HepG2 (cell line): ENCODE measurements at regions not wholly inside any gene's neighbourhood (a gene's known extent, or its start where the extent isn't known, plus 50 kb on each side); places are given as distances from the start of the nearest gene placed in this dataset.

Experiments
- ADNP ChIP-seq: sonication (generic); formaldehyde crosslinking; IDR thresholded peaks from 2 replicates; pipeline ENCODE4 v1.4.0; 2020; ENCODE audit warnings: missing genetic modification reagents
- GATA4 ChIP-seq: sonication (generic); IDR thresholded peaks from 2 replicates; pipeline ENCODE4 v1.6.1; 2016; ENCODE audit warnings: antibody characterized with exemption, low read depth, borderline replicate concordance
- GZF1 ChIP-seq: sonication (generic); formaldehyde crosslinking; IDR thresholded peaks from 2 replicates; pipeline ENCODE4 v1.5.1; 2020; ENCODE audit warnings: mild to moderate bottlenecking, missing genetic modification reagents
- MEF2D ChIP-seq: sonication (generic); formaldehyde crosslinking; IDR thresholded peaks from 2 replicates; pipeline ENCODE4 v1.5.1; 2020; ENCODE audit warnings: mild to moderate bottlenecking, missing genetic modification reagents
- NAIF1 ChIP-seq: sonication (generic); formaldehyde crosslinking; IDR thresholded peaks from 2 replicates; pipeline ENCODE4 v1.5.0; 2020; ENCODE audit warnings: mild to moderate bottlenecking, missing genetic modification reagents, borderline replicate concordance
- NBN ChIP-seq: fragments of 450-650 bp; conservative IDR thresholded peaks from 2 replicates; pipeline ENCODE4 v1.6.1; 2017
- NFRKB ChIP-seq: fragments of 450-650 bp; IDR thresholded peaks from 2 replicates; pipeline ENCODE4 v1.6.1; 2017
- RCOR2 ChIP-seq: IDR thresholded peaks from 2 replicates; pipeline ENCODE4 v1.6.1; 2016; ENCODE audit warnings: missing biosample characterization, missing genetic modification reagents
- SETDB1 ChIP-seq: sonication (generic); formaldehyde crosslinking; IDR thresholded peaks from 2 replicates; pipeline ENCODE4 v1.5.1; 2020; ENCODE audit warnings: missing genetic modification reagents, mild to moderate bottlenecking, borderline replicate concordance
- ZBTB39 ChIP-seq: sonication (generic); formaldehyde crosslinking; IDR thresholded peaks from 2 replicates; pipeline ENCODE4 v1.5.0; 2020; ENCODE audit warnings: missing genetic modification reagents
- ZMYM3 ChIP-seq: sonication (generic); formaldehyde crosslinking; IDR thresholded peaks from 2 replicates; pipeline ENCODE4 v1.5.1; 2020; ENCODE audit warnings: mild to moderate bottlenecking, missing genetic modification reagents
- ZNF160 ChIP-seq: sonication (generic); formaldehyde crosslinking; IDR thresholded peaks from 2 replicates; pipeline ENCODE4 v1.8.0; 2022; ENCODE audit warnings: mild to moderate bottlenecking, inconsistent platforms, missing genetic modification reagents
- ZNF20 ChIP-seq: sonication (generic); formaldehyde crosslinking; IDR thresholded peaks from 2 replicates; pipeline ENCODE4 v1.4.0; 2020; ENCODE audit warnings: mild to moderate bottlenecking, moderate library complexity, missing genetic modification reagents
- ZNF317 ChIP-seq: sonication (generic); formaldehyde crosslinking; IDR thresholded peaks from 2 replicates; pipeline ENCODE4 v1.5.0; 2020; ENCODE audit warnings: mild to moderate bottlenecking, missing genetic modification reagents
- ZNF44 ChIP-seq: sonication (generic); formaldehyde crosslinking; IDR thresholded peaks from 2 replicates; pipeline ENCODE4 v1.5.1; 2020; ENCODE audit warnings: mild to moderate bottlenecking, missing genetic modification reagents
- ZNF629 ChIP-seq: sonication (generic); formaldehyde crosslinking; conservative IDR thresholded peaks from 2 replicates; pipeline ENCODE4 v1.5.0; 2020; ENCODE audit warnings: missing genetic modification reagents
- TF ChIP-seq, protein P1 (sequence below): IDR thresholded peaks from 2 replicates; pipeline ENCODE4 v1.4.0; 2020; ENCODE audit warnings: mild to moderate bottlenecking, missing genetic modification reagents
- TF ChIP-seq, protein P2 (sequence below): sonication (generic); formaldehyde crosslinking; IDR thresholded peaks from 2 replicates; pipeline ENCODE4 v1.5.0; 2020; ENCODE audit warnings: mild to moderate bottlenecking, low read depth, missing genetic modification reagents, borderline replicate concordance
- TF ChIP-seq, protein P3 (sequence below): sonication (generic); formaldehyde crosslinking; IDR thresholded peaks from 2 replicates; pipeline ENCODE4 v1.4.0; 2020; ENCODE audit warnings: missing genetic modification reagents
- TF ChIP-seq, protein P4 (sequence below): IDR thresholded peaks from 2 replicates; pipeline ENCODE4 v1.6.1; 2012; ENCODE audit warnings: inconsistent platforms
- TF ChIP-seq, protein P5 (sequence below): sonication (generic); formaldehyde crosslinking; IDR thresholded peaks from 2 replicates; pipeline ENCODE4 v1.5.0; 2020; ENCODE audit warnings: missing genetic modification reagents
- TF ChIP-seq, protein P6 (sequence below): sonication (generic); formaldehyde crosslinking; IDR thresholded peaks from 2 replicates; pipeline ENCODE4 v1.9.0; 2021; ENCODE audit warnings: missing genetic modification reagents, mild to moderate bottlenecking, borderline replicate concordance

GRCh38 chr12:93101367-93101766 is 172.3 kb upstream of the EEA1 start (continued):
- TF ChIP-seq, protein P1, sequence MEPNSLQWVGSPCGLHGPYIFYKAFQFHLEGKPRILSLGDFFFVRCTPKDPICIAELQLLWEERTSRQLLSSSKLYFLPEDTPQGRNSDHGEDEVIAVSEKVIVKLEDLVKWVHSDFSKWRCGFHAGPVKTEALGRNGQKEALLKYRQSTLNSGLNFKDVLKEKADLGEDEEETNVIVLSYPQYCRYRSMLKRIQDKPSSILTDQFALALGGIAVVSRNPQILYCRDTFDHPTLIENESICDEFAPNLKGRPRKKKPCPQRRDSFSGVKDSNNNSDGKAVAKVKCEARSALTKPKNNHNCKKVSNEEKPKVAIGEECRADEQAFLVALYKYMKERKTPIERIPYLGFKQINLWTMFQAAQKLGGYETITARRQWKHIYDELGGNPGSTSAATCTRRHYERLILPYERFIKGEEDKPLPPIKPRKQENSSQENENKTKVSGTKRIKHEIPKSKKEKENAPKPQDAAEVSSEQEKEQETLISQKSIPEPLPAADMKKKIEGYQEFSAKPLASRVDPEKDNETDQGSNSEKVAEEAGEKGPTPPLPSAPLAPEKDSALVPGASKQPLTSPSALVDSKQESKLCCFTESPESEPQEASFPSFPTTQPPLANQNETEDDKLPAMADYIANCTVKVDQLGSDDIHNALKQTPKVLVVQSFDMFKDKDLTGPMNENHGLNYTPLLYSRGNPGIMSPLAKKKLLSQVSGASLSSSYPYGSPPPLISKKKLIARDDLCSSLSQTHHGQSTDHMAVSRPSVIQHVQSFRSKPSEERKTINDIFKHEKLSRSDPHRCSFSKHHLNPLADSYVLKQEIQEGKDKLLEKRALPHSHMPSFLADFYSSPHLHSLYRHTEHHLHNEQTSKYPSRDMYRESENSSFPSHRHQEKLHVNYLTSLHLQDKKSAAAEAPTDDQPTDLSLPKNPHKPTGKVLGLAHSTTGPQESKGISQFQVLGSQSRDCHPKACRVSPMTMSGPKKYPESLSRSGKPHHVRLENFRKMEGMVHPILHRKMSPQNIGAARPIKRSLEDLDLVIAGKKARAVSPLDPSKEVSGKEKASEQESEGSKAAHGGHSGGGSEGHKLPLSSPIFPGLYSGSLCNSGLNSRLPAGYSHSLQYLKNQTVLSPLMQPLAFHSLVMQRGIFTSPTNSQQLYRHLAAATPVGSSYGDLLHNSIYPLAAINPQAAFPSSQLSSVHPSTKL (CRISPR knock-in tag), result no peak
- TF ChIP-seq ZNF20 (CRISPR knock-in tag) (no peak), ZNF160 (CRISPR knock-in tag) (no peak), GZF1 (CRISPR knock-in tag) (no peak), ZNF317 (CRISPR knock-in tag) (no peak), ADNP (0 out of 2 replicates have a peak, but pooled peaks have one; percentile 51), ZNF629 (CRISPR knock-in tag) (peak; percentile 96), SETDB1 (CRISPR knock-in tag) (no peak), ZNF44 (no peak), ZMYM3 (CRISPR knock-in tag) (peak; percentile 73), NFRKB (no peak), GATA4 (no peak), RCOR2 (CRISPR knock-in tag) (0 out of 2 replicates have a peak, but pooled peaks have one; percentile 43), NBN (no peak), ZBTB39 (CRISPR knock-in tag) (no peak), NAIF1 (CRISPR knock-in tag) (no peak), MEF2D (CRISPR knock-in tag) (no peak)
- TF ChIP-seq, protein P2, sequence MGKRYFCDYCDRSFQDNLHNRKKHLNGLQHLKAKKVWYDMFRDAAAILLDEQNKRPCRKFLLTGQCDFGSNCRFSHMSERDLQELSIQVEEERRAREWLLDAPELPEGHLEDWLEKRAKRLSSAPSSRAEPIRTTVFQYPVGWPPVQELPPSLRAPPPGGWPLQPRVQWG (CRISPR knock-in tag), result no peak
- TF ChIP-seq, protein P3, sequence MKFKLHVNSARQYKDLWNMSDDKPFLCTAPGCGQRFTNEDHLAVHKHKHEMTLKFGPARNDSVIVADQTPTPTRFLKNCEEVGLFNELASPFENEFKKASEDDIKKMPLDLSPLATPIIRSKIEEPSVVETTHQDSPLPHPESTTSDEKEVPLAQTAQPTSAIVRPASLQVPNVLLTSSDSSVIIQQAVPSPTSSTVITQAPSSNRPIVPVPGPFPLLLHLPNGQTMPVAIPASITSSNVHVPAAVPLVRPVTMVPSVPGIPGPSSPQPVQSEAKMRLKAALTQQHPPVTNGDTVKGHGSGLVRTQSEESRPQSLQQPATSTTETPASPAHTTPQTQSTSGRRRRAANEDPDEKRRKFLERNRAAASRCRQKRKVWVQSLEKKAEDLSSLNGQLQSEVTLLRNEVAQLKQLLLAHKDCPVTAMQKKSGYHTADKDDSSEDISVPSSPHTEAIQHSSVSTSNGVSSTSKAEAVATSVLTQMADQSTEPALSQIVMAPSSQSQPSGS (CRISPR knock-in tag), result no peak
- TF ChIP-seq, protein P4, sequence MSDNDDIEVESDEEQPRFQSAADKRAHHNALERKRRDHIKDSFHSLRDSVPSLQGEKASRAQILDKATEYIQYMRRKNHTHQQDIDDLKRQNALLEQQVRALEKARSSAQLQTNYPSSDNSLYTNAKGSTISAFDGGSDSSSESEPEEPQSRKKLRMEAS, result no peak
- TF ChIP-seq, protein P5, sequence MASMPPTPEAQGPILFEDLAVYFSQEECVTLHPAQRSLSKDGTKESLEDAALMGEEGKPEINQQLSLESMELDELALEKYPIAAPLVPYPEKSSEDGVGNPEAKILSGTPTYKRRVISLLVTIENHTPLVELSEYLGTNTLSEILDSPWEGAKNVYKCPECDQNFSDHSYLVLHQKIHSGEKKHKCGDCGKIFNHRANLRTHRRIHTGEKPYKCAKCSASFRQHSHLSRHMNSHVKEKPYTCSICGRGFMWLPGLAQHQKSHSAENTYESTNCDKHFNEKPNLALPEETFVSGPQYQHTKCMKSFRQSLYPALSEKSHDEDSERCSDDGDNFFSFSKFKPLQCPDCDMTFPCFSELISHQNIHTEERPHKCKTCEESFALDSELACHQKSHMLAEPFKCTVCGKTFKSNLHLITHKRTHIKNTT (CRISPR knock-in tag), result no peak
- TF ChIP-seq, protein P6, sequence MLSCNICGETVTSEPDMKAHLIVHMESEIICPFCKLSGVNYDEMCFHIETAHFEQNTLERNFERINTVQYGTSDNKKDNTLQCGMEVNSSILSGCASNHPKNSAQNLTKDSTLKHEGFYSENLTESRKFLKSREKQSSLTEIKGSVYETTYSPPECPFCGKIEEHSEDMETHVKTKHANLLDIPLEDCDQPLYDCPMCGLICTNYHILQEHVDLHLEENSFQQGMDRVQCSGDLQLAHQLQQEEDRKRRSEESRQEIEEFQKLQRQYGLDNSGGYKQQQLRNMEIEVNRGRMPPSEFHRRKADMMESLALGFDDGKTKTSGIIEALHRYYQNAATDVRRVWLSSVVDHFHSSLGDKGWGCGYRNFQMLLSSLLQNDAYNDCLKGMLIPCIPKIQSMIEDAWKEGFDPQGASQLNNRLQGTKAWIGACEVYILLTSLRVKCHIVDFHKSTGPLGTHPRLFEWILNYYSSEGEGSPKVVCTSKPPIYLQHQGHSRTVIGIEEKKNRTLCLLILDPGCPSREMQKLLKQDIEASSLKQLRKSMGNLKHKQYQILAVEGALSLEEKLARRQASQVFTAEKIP (CRISPR knock-in tag), result no peak
